PC-3 (cell line): ENCODE measurements at regions not wholly inside any gene's neighbourhood (a gene's known extent, or its start where the extent isn't known, plus 50 kb on each side); places are given as distances from the start of the nearest gene placed in this dataset.

Experiments
- ATAC-seq: fragments of 200-7000 bp; cut with Tn5 transposase; 2 replicates; pipeline ENCODE4 v1.9.1; 2020; ENCODE audit warnings: mild to moderate bottlenecking, moderate library complexity
- BruUV-seq: library from RNA; stranded (reverse); fragments of 400-500 nt; replicated peaks from 2 replicates; lab custom pipeline; 2021; lab: Mats Ljungman, UMichigan
- CTCF ChIA-PET: fragments of 300-600 bp; sonication (Branson Sonifier 250); formaldehyde crosslinking; loops from one replicate; lab custom pipeline; 2022; ENCODE audit warnings: antibody characterized with exemption; lab: Charles Lee
- POLR2A ChIA-PET: fragments of 300-600 bp; sonication (Branson Sonifier 250); formaldehyde crosslinking; loops from one replicate; lab custom pipeline; 2022; ENCODE audit warnings: antibody characterized with exemption; ENCODE audit not compliant: unreplicated experiment; lab: Charles Lee
- DNase-seq: peaks from one replicate; pipeline ENCODE4 v3.0.0-alpha.2; 2015
- H2AFZ ChIP-seq: fragments of 300-600 bp; sonication (generic); 2 replicates; pipeline ENCODE4 v1.6.0; 2016; ENCODE audit warnings: antibody characterized with exemption, low read length
- H3F3A ChIP-seq: fragments of 300-600 bp; sonication (generic); one replicate; pipeline ENCODE4 v1.6.0; 2017; ENCODE audit warnings: antibody characterized with exemption, low read length, control low read depth, mild to moderate bottlenecking; ENCODE audit not compliant: unreplicated experiment
- H3K27ac ChIP-seq: fragments of 300-600 bp; sonication (generic); 2 replicates; pipeline ENCODE4 v1.5.1; 2016; ENCODE audit warnings: mild to moderate bottlenecking, low read length
- H3K27me3 ChIP-seq: fragments of 300-600 bp; sonication (generic); 2 replicates; pipeline ENCODE4 v1.6.1; 2016; ENCODE audit warnings: low read length, mixed read lengths
- H3K36me3 ChIP-seq: fragments of 300-600 bp; sonication (generic); 2 replicates; pipeline ENCODE4 v1.6.1; 2016; ENCODE audit warnings: low read depth, mixed run types, low read length, mixed read lengths
- H3K4me1 ChIP-seq: fragments of 300-600 bp; sonication (generic); 2 replicates; pipeline ENCODE4 v1.5.1; 2016; ENCODE audit warnings: low read length; ENCODE audit not compliant: insufficient read depth
- H3K4me2 ChIP-seq: fragments of 300-600 bp; sonication (generic); 2 replicates; pipeline ENCODE4 v1.6.0; 2016; ENCODE audit warnings: low read length
- H3K4me3 ChIP-seq: fragments of 300-600 bp; sonication (generic); 2 replicates; pipeline ENCODE4 v1.5.1; 2016; ENCODE audit warnings: mild to moderate bottlenecking, low read length, mixed read lengths
- H3K79me2 ChIP-seq: fragments of 300-600 bp; sonication (generic); 2 replicates; pipeline ENCODE4 v1.6.1; 2017; ENCODE audit warnings: low read length, mixed read lengths
- H3K9ac ChIP-seq: fragments of 300-600 bp; sonication (generic); 2 replicates; pipeline ENCODE4 v1.6.0; 2016; ENCODE audit warnings: mild to moderate bottlenecking, low read length
- H3K9me2 ChIP-seq: fragments of 300-600 bp; sonication (generic); replicated peaks from 2 replicates; pipeline ENCODE4 v1.6.1; 2016; ENCODE audit warnings: mixed run types, low read length, mixed read lengths
- H3K9me3 ChIP-seq: fragments of 300-600 bp; sonication (generic); 2 replicates; pipeline ENCODE4 v1.6.1; 2016; ENCODE audit warnings: low read length, mixed read lengths
- H4K20me1 ChIP-seq: fragments of 300-600 bp; sonication (generic); 2 replicates; pipeline ENCODE4 v1.6.1; 2016; ENCODE audit warnings: low read length, mixed read lengths
- CTCF ChIP-seq: fragments of 300-600 bp; sonication (generic); conservative IDR thresholded peaks from 2 replicates; pipeline ENCODE4 v1.5.1; 2017; ENCODE audit warnings: antibody characterized with exemption, low read depth, mild to moderate bottlenecking, low read length
- EZH2 ChIP-seq: fragments of 300-600 bp; sonication (generic); IDR thresholded peaks from one replicate; pipeline ENCODE4 v1.6.1; 2017; ENCODE audit warnings: antibody characterized with exemption, mild to moderate bottlenecking, low read length; ENCODE audit not compliant: unreplicated experiment
- EZH2phosphoT487 ChIP-seq: fragments of 300-600 bp; sonication (generic); IDR thresholded peaks from 2 replicates; pipeline ENCODE4 v1.6.1; 2018; ENCODE audit warnings: mild to moderate bottlenecking, antibody characterized with exemption, low read length, borderline replicate concordance
- intact Hi-C: fragments of 100-400 bp; cut with micrococcal nuclease; formaldehyde crosslinking; loops from 2 replicates; pipeline ENCODE4 v1.9.0; 2023

- H3K27me3 ChIP-seq, result peaks cover 51% of the 10 kb centered on the region
- intact Hi-C loops, result no loop called here
- DNase-seq (no peak), ATAC-seq (no peak)
- H3K9me3 ChIP-seq, result no peaks in the 10 kb centered on the region
- no peak for TF ChIP-seq CTCF
- TF ChIP-seq EZH2, result no peak
- H3K9ac ChIP-seq, result no peak overlapping the region
- no peaks in the 10 kb centered on the region for H3K9me2 ChIP-seq
- no peaks in the 10 kb centered on the region for H3K79me2 ChIP-seq
- no TSS peak for BruUV-seq
- H3K27ac ChIP-seq, result no peak overlapping the region
- POLR2A ChIA-PET, result no interaction called here
- H4K20me1 ChIP-seq, result no peaks in the 10 kb centered on the region
- H3K4me2 ChIP-seq, result no peak overlapping the region
- H3K4me3 ChIP-seq, result no peak overlapping the region
- H3K36me3 ChIP-seq, result no peaks in the 10 kb centered on the region
- CTCF ChIA-PET, result no interaction called here
- no peaks in the 10 kb centered on the region for H3F3A ChIP-seq
- H2AFZ ChIP-seq, result no peak overlapping the region
- H3K4me1 ChIP-seq, result no peaks in the 10 kb centered on the region
Observed at GRCh38 chr1:38529946-38530345, 329.6 kb downstream of the RRAGC start.

- no peaks in the 10 kb centered on the region for H3K79me2 ChIP-seq
- POLR2A ChIA-PET, result no interaction called here
- H3K36me3 ChIP-seq, result no peaks in the 10 kb centered on the region
- intact Hi-C loops, result no loop called here
- CTCF ChIA-PET, result no interaction called here
- no peak overlapping the region for H3K4me3 ChIP-seq
- no TSS peak for BruUV-seq
- no peaks in the 10 kb centered on the region for H3K9me2 ChIP-seq
- no peaks in the 10 kb centered on the region for H4K20me1 ChIP-seq
- no peak overlapping the region for H3K4me2 ChIP-seq
- no peak for TF ChIP-seq EZH2
- no peak for DNase-seq
- H3K27ac ChIP-seq, result no peak overlapping the region
- no peak overlapping the region for H2AFZ ChIP-seq
- H3K4me1 ChIP-seq, result no peaks in the 10 kb centered on the region
- no peak for ATAC-seq
- H3K27me3 ChIP-seq, result peaks cover 49% of the 10 kb centered on the region
- H3F3A ChIP-seq, result no peaks in the 10 kb centered on the region
- H3K9ac ChIP-seq, result no peak overlapping the region
- no peaks in the 10 kb centered on the region for H3K9me3 ChIP-seq
Observed at GRCh38 chr1:38529391-38529790, 330.2 kb downstream of the RRAGC start.

- DNase-seq (no peak), ATAC-seq (no peak; the same call in 1 of the 2 replicates)
- ChIA-PET CTCF (no interaction called here), POLR2A (no interaction called here)
- Histone ChIP-seq H3K27ac (no peak overlapping the region), H3K4me1 (no peaks in the 10 kb centered on the region), H3K9ac (no peak overlapping the region), H3K9me2 (no peaks in the 10 kb centered on the region), H3K27me3 (peaks cover 49% of the 10 kb centered on the region), H3K36me3 (no peaks in the 10 kb centered on the region), H3F3A (no peaks in the 10 kb centered on the region), H2AFZ (no peak overlapping the region), H3K4me2 (no peak overlapping the region), H4K20me1 (no peaks in the 10 kb centered on the region), H3K9me3 (no peaks in the 10 kb centered on the region), H3K79me2 (no peaks in the 10 kb centered on the region), H3K4me3 (no peak overlapping the region)
- BruUV-seq, result no TSS peak
- no peak for TF ChIP-seq CTCF
- no peak for TF ChIP-seq EZH2phosphoT487
- no peak for TF ChIP-seq EZH2
- intact Hi-C loops, result no loop called here
Observed at GRCh38 chr1:38528623-38529022, 330.9 kb downstream of the RRAGC start.
